Stimulated activated CD4-positive, alpha-beta T cell treated with anti-CD3 and anti-CD28 coated beads, Interleukin-4, amount 100 ng/mL, for 1 hour (primary cell): ENCODE measurements at regions not wholly inside any gene's neighbourhood (a gene's known extent, or its start where the extent isn't known, plus 50 kb on each side); places are given as distances from the start of the nearest gene placed in this dataset.
"Not testable (repeated sequence)": the region's sequence is repeated elsewhere in the genome, so short reads cannot be mapped to it uniquely, and the experiment has no call there.

Source experiments
- DNase-seq: peaks from one replicate; pipeline ENCODE4 v3.0.0-alpha.2; 2020

- DNase-seq, result no peak
Measured at GRCh38 chr14:105926373-105927095, 400.2 kb downstream of the TMEM121 start.

DNA sequence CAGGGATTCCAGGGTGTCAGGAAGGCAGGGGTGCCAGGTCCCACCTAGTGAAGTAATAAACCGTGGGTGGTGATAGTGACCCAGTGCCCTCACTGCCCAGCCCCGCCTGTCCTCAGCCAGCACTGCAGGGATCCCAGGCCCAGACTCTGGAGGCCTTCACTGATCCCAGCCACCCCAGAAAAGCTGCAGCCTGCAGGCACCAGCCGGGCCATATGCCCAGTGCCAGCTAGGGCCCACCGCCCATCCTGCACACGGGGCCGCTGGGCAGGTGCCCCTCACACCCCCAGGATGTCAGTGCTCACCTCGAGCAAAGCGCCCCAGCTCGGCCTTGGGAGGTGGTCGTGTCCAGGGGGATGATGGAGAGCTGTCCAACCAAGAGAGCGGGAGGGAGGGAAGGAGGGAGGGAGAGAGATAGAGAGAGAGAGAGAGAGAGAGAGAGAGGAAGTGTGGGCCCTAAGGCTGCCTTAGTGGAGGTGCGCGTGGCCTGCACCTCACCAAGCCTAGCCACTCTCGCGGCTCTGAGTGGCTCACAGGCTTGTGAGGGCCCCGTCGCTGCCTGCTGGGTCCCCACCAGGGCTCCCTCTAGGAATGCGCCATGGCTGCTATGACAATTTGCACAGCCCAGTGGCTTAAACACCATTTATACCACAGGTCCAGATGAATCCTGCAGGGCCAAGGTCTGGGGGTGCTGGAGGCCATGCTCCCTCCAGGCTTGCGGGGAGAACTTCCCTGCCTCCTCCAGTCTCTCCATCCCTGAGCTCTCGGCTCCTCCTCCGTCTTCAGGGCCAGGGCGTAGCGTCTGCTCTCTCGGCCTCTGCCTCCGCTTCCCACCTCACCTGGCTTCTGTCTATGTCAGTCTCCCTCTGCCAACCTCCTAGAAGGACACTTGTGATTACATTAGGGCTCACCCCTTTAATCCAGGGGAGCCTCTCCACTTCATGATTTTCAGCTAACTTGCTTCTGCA lies 401.0 kb downstream of the TMEM121 start:
- no peak for DNase-seq

- DNase-seq, result not testable (repeated sequence)
Measured at GRCh38 chr14:105928171-105929111, 402.1 kb downstream of the TMEM121 start.

GRCh38 chr14:105929327-105930081 lies 403.1 kb downstream of the TMEM121 start:
- no peak for DNase-seq

GRCh38 chr14:105930572-105930971 lies 404.2 kb downstream of the TMEM121 start:
- DNase-seq, result no peak

DNA sequence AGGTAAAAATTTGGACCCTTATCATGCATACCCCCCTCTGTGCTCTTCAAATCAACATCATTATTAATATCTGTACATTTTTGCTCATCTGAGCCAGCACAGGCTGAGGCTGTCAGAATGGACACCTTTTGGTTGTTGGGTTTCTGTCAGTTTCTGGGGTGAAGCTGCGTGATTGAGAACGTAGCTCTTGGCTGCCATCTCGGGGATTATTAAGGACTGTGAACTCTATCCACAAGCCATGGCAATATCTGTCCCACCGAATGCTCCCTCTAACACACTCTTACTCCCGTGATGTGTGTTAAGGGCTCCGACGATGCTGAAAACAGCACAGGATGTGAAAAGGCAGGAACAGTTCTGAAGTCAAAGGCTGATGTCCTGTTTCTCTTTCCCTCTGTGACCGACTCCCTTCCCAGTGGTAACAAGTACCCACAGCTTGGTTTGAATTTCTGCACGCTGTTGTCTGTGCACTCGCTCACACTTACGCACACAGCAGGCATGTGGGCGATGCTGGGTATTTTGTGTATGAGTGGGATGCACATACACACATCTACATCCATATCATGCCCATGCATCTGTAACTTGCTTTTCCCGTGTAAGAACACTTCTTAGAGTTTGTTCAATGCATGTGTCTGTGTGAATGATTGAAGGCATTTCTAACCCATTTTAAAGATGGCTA lies 405.6 kb downstream of the TMEM121 start:
- DNase-seq, result no peak

GRCh38 chr14:105933238-105933637 lies 406.9 kb downstream of the TMEM121 start:
- DNase-seq, result no peak

DNA sequence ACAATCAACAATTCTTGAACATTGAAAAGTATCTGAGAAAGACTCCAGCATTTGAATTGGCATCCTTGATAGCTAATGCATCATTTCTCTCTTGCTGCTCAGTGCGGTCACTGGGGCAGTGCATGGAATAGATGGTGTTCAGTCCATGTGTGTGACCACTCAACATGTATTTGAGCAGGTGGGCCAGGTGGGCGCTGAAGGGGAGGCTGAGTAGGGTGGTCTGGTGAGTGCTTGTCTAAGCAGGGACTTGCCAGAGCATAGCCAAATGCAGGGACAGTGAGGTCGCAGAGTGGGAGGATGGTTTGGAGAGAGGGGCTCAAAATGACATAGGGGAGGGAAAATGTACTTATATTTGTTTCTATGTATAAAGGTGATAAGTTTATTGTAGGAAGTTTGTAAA lies 409.0 kb downstream of the TMEM121 start:
- no peak for DNase-seq

- DNase-seq, result no peak
Measured at GRCh38 chr14:105937253-105938054, 411.1 kb downstream of the TMEM121 start.

- no peak for DNase-seq
Measured at GRCh38 chr14:105938055-105938863, 411.9 kb downstream of the TMEM121 start.

GRCh38 chr14:105938959-105939358 lies 412.6 kb downstream of the TMEM121 start:
- DNase-seq, result no peak

- DNase-seq, result no peak
Measured at GRCh38 chr14:105939810-105940508, 413.6 kb downstream of the TMEM121 start.

DNA sequence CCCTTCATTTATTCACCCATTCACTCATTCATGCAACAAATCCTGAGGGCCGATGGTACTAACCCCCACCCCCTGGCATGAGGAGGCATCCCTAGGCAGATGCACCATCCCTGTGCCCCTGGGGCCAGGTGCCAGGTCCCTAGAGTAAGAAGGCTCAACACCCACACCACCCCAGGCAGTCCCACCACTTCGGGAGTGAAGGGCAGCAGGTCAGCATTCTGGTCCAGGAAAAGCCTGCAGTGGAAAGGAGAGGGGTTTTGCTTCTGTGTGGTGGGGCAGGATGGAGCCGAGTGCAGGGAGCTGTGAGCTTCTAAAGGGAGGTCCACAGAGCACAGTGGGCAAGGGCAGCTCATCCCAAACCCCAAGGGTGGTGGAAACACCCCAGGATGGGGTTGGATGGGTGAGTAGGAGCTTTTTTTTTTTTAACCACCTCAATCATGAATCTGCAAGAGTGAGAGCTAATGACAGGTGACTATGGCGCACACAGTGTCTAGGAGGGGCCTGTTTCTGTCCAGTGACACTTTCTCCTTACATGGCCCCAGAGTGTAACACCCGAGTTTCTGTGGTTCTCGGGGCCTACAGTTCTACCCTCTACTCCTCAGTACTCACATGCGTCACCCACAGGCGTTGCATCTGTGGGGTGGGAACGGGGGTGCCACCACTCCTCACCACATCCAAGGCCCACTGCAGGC lies 414.3 kb downstream of the TMEM121 start:
- no peak for DNase-seq

DNA sequence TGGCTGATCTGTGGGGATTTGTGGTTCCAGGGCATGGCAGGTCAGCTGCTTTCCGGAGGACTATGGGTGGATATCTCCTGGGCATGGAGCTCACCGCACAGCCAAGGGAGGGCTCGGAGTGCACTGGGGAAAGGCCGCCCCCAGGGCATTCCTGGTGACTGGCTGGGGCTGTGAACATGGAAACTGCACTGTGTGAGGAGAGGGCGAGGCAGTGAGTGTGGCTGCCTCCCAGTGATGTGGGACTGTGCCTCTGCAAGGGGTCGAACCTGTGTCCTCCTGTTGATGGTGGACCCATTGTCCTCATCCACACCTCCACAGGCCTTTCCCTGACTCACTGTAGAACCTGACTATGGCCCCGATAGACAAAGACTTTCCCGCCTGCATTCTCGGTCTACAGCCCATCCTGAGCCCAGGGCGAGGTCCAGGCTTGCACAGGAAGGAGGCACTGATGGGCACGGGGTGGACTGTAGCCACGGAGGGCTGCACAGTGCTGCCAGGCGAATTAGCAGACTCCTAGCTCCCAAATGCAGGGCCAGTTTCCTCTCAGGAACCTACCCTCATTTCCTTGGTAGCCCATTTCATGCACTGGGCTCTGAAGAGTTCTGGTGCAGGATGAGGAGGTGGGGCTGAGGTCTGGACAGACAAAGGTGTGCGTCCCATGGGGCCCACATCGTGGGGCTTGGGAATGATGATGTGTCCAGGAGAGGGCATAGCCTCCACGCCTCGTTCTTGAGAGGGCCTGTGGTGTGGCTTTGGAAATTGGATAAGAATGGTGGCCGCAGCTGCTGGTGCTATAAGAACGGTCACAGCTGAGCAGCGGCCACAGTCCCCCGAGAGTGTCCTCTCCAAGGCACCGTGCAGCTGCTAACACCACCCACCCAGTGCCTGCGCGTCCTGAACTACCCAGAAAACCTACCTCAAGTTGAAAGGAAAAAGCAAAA lies 415.1 kb downstream of the TMEM121 start:
- DNase-seq, result no peak

GRCh38 chr14:105942725-105943124 lies 416.3 kb downstream of the TMEM121 start:
- DNase-seq, result not testable (repeated sequence)

- DNase-seq, result no peak
Measured at GRCh38 chr14:105943973-105944602, 417.7 kb downstream of the TMEM121 start.
